ENCODE measurements at regions not wholly inside any gene's neighbourhood (a gene's known extent, or its start where the extent isn't known, plus 50 kb on each side); places are given as distances from the start of the nearest gene placed in this dataset.

DNA sequence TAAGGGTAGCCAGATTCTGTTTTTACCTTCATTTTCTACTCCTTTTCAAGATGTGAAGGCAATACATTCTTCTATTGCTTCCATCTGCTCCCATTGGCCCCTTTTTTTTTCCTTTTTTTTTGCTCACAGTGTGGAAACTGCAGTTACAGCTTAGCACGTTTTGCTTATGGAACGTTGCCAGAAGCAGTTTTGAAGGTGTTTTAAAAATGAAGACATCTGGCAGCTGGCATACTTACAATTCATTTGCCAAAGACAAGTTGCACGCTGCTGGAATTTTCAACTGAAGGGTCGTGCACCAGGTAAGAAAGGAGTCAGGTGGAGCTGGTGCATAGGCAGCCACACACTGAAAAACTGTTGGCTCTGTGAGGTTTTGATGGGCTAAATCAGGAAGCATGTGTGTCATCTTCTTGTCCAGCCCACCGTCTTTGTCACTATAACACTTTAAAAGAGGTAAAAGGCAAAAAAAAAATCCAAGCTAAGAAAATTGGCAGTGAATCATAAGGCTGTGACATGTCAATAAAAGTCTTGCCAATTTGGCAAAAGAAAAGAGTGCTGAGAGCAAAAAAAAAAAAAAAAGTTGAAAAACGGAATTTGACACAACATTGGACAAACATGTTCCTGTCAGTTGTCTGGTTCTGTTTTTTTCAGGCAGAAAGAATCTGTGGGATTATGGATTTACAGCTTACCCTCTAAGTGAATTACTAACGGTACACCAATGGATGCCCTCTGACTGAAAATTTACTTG is 225.4 kb upstream of the SOX2 start:
- no peak for TF ChIP-seq EZH2 (IDR thresholded peaks at IDR 0.05; ENCODE audit: low read length)
- TF ChIP-seq, protein P1, sequence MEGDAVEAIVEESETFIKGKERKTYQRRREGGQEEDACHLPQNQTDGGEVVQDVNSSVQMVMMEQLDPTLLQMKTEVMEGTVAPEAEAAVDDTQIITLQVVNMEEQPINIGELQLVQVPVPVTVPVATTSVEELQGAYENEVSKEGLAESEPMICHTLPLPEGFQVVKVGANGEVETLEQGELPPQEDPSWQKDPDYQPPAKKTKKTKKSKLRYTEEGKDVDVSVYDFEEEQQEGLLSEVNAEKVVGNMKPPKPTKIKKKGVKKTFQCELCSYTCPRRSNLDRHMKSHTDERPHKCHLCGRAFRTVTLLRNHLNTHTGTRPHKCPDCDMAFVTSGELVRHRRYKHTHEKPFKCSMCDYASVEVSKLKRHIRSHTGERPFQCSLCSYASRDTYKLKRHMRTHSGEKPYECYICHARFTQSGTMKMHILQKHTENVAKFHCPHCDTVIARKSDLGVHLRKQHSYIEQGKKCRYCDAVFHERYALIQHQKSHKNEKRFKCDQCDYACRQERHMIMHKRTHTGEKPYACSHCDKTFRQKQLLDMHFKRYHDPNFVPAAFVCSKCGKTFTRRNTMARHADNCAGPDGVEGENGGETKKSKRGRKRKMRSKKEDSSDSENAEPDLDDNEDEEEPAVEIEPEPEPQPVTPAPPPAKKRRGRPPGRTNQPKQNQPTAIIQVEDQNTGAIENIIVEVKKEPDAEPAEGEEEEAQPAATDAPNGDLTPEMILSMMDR (optimal IDR thresholded peaks at IDR 0.05 in 1 of 3, IDR thresholded peaks at IDR 0.05 in 1 of 3, conservative IDR thresholded peaks at IDR 0.05 in 1 of 3; ENCODE audit: extremely low read depth in 1 of 3, insufficient read depth in 2 of 3, low read length in 3 of 3), result no peak
